ENCODE measurements at regions not wholly inside any gene's neighbourhood (a gene's known extent, or its start where the extent isn't known, plus 50 kb on each side); places are given as distances from the start of the nearest gene placed in this dataset.
A peak's percentile ranks its signal among the peaks of the same experiment; 100 is the strongest.

GRCh38 chr12:132414634-132415326 is 75.2 kb upstream of the FBRSL1 start:
- TF ChIP-seq ZBTB21 (tag by site-specific recombination; IDR thresholded peaks at IDR 0.05), result no peak
- TF ChIP-seq CTCF (tag by site-specific recombination; IDR thresholded peaks at IDR 0.05), result peak; percentile 93
- TF ChIP-seq ZNF274 (IDR thresholded peaks at IDR 0.05; ENCODE audit: low read length), result no peak
- no peak for TF ChIP-seq ZNF274 (tag by site-specific recombination; IDR thresholded peaks at IDR 0.05; ENCODE audit: borderline replicate concordance)
- TF ChIP-seq KLF16 (tag by site-specific recombination; IDR thresholded peaks at IDR 0.05), result peak; percentile 51; the same call in 1 of the 2 replicates
- TF ChIP-seq ZBTB26 (tag by site-specific recombination; optimal IDR thresholded peaks at IDR 0.05), result peak; percentile 15
- TF ChIP-seq ZNF701 (tag by site-specific recombination; IDR thresholded peaks at IDR 0.05), result no peak
- TF ChIP-seq ZNF155 (tag by site-specific recombination; IDR thresholded peaks at IDR 0.05), result no peak
- no peak for TF ChIP-seq ZNF302 (tag by site-specific recombination; IDR thresholded peaks at IDR 0.05; ENCODE audit: low read depth)
- TF ChIP-seq SALL2 (tag by site-specific recombination; IDR thresholded peaks at IDR 0.05; ENCODE audit: borderline replicate concordance), result no peak
- TF ChIP-seq KLF9 (tag by site-specific recombination; IDR thresholded peaks at IDR 0.05; ENCODE audit: low read depth), result peak; percentile 86
- TF ChIP-seq ZNF132 (tag by site-specific recombination; IDR thresholded peaks at IDR 0.05; ENCODE audit: borderline replicate concordance), result no peak

Measured in HEK293 (cell line).